GM12878 (cell line): ENCODE measurements at regions not wholly inside any gene's neighbourhood (a gene's known extent, or its start where the extent isn't known, plus 50 kb on each side); places are given as distances from the start of the nearest gene placed in this dataset.

Experiments
- ATAC-seq: fragments of 200-7000 bp; cut with Tn5 transposase; 3 replicates; pipeline ENCODE4 v1.9.1; 2020; ENCODE audit warnings: mild to moderate bottlenecking, moderate library complexity
- BruUV-seq: library from RNA; stranded (reverse); fragments of 400-500 nt; replicated peaks from 2 replicates; lab custom pipeline; 2021; lab: Mats Ljungman, UMichigan
- CTCF ChIA-PET: fragments of 300-600 bp; sonication (Branson Sonifier 250); formaldehyde crosslinking; extraction: SDS; loops from one replicate; lab custom pipeline; 2021; ENCODE audit warnings: inconsistent platforms; lab: Yijun Ruan, JAX
- POLR2A ChIA-PET: fragments of 350-600 bp; formaldehyde crosslinking; extraction: SDS; loops from one replicate; lab custom pipeline; 2021; ENCODE audit warnings: inconsistent platforms; lab: Charles Lee
- RAD21 ChIA-PET: fragments of 300-600 bp; sonication (Branson Sonifier 250); formaldehyde crosslinking; loops from one replicate; lab custom pipeline; 2023; ENCODE audit warnings: antibody characterized with exemption; ENCODE audit not compliant: unreplicated experiment; lab: Charles Lee
- SMC1A ChIA-PET: fragments of 300-600 bp; sonication (Branson Sonifier 250); formaldehyde crosslinking; loops from one replicate; lab custom pipeline; 2023; ENCODE audit not compliant: unreplicated experiment, uncharacterized antibody; lab: Charles Lee
- DNase-seq: peaks from one replicate; pipeline ENCODE4 v3.0.0-alpha.2; 2011; ENCODE audit warnings: low read depth, low spot score
- FAIRE-seq: peaks from 3 replicates; lab custom pipeline; 2011; peaks lifted over from hg19 to GRCh38; lab: Jason Lieb, UNC
- H2AFZ ChIP-seq: 2 replicates; pipeline ENCODE4 v1.6.0; 2011; ENCODE audit warnings: low read depth, low read length, control low read depth; ENCODE audit not compliant: control insufficient read depth
- H3K27ac ChIP-seq: 2 replicates; pipeline ENCODE4 v1.5.1; 2011; ENCODE audit warnings: control low read depth; ENCODE audit not compliant: control insufficient read depth, insufficient read depth
- H3K27me3 ChIP-seq, 2 experiments: replicated peaks in 1 of 2; 2 replicates each; pipeline versions ENCODE4 v1.6.0 to v1.6.1; 2011; ENCODE audit warnings: low read length in 1 of 2; ENCODE audit not compliant: control insufficient read depth in 2 of 2, insufficient read depth in 2 of 2
- H3K36me3 ChIP-seq, 2 experiments: 2 replicates each; pipeline ENCODE4 v1.5.1; 2011; ENCODE audit warnings: low read length in 1 of 2; ENCODE audit not compliant: control insufficient read depth in 2 of 2, insufficient read depth in 2 of 2
- H3K4me1 ChIP-seq: 2 replicates; pipeline ENCODE4 v1.6.1; 2011; ENCODE audit warnings: mild to moderate bottlenecking, low read length, moderate library complexity, mixed read lengths; ENCODE audit not compliant: control insufficient read depth, insufficient read depth
- H3K4me2 ChIP-seq: 2 replicates; pipeline ENCODE4 v1.6.0; 2011; ENCODE audit warnings: control low read depth; ENCODE audit not compliant: control insufficient read depth, insufficient read depth
- H3K4me3 ChIP-seq: fragments of 200-600 bp; sonication (generic); 2 replicates; pipeline ENCODE4 v1.5.1; 2016
- H3K79me2 ChIP-seq: 2 replicates; pipeline ENCODE4 v1.6.0; 2011; ENCODE audit warnings: low read length; ENCODE audit not compliant: control insufficient read depth, insufficient read depth
- H3K9ac ChIP-seq: 2 replicates; pipeline ENCODE4 v1.8.0; 2011; ENCODE audit warnings: low read length, control low read depth, mixed read lengths; ENCODE audit not compliant: control insufficient read depth, insufficient read depth
- H3K9me3 ChIP-seq: replicated peaks from 3 replicates; pipeline ENCODE4 v1.5.1; 2011; ENCODE audit warnings: mild to moderate bottlenecking, low read length; ENCODE audit not compliant: control insufficient read depth, insufficient read depth
- H4K20me1 ChIP-seq: 2 replicates; pipeline ENCODE4 v1.6.0; 2011; ENCODE audit not compliant: control insufficient read depth, insufficient read depth
- BRCA1 ChIP-seq: IDR thresholded peaks from 2 replicates; pipeline ENCODE4 v1.6.1; 2011; ENCODE audit warnings: low read depth, low read length, improper control_type of control experiment
- CHD1 ChIP-seq: IDR thresholded peaks from 2 replicates; pipeline ENCODE4 v1.6.1; 2012; ENCODE audit warnings: low read depth, low read length, improper control_type of control experiment
- NFIC ChIP-seq: IDR thresholded peaks from 2 replicates; pipeline ENCODE4 v1.6.1; 2012; ENCODE audit warnings: low read depth, mild to moderate bottlenecking, inconsistent platforms, low read length, moderate library complexity
- NR2C1 ChIP-seq: fragments of 450-650 bp; IDR thresholded peaks from 2 replicates; pipeline ENCODE4 v1.6.1; 2017; ENCODE audit warnings: antibody characterized with exemption, mild to moderate bottlenecking, moderate library complexity
- POLR2AphosphoS2 ChIP-seq: IDR thresholded peaks from 2 replicates; pipeline ENCODE4 v1.6.1; 2011; ENCODE audit warnings: low read depth, mild to moderate bottlenecking, low read length, improper control_type of control experiment, moderate library complexity
- RAD21 ChIP-seq: IDR thresholded peaks from 2 replicates; pipeline ENCODE4 v1.6.1; 2011; ENCODE audit warnings: mild to moderate bottlenecking, low read depth, low read length, moderate library complexity; ENCODE audit not compliant: insufficient read depth
- ZZZ3 ChIP-seq: IDR thresholded peaks from 2 replicates; pipeline ENCODE4 v1.6.1; 2011; ENCODE audit warnings: low read depth; ENCODE audit not compliant: control insufficient read depth, insufficient read length
- WGBS: methylation state at CpG from one replicate; pipeline ENCODE4 v1.1.6; 2016; ENCODE audit warnings: low lambda C conversion rate; ENCODE audit not compliant: insufficient replicate concordance, insufficient coverage; ENCODE audit errors: missing lambda C conversion rate; 5-methylcytosine and 5-hydroxymethylcytosine counted together
- in situ Hi-C: fragments of 300-500 bp; cut with MboI; formaldehyde crosslinking; loops from 9 replicates; pipeline ENCODE4 v1.14.3; 2018; ENCODE audit warnings: mixed read lengths
- intact Hi-C: fragments of 100-400 bp; cut with micrococcal nuclease; formaldehyde crosslinking; loops from one replicate; pipeline ENCODE4 v1.14.2; 2022; ENCODE audit not compliant: unreplicated experiment
- TF ChIP-seq, protein P1 (sequence below): IDR thresholded peaks from 2 replicates; pipeline ENCODE4 v1.6.1; 2012; ENCODE audit warnings: low read depth, low read length, improper control_type of control experiment
- TF ChIP-seq, protein P2 (sequence below): fragments of 450-650 bp; IDR thresholded peaks from 2 replicates; pipeline ENCODE4 v1.6.1; 2017; ENCODE audit warnings: antibody characterized with exemption, mild to moderate bottlenecking, moderate library complexity
- TF ChIP-seq, protein P3 (sequence below): IDR thresholded peaks from 2 replicates; pipeline ENCODE4 v1.6.1; 2012; ENCODE audit warnings: low read depth, low read length, improper control_type of control experiment

DNA sequence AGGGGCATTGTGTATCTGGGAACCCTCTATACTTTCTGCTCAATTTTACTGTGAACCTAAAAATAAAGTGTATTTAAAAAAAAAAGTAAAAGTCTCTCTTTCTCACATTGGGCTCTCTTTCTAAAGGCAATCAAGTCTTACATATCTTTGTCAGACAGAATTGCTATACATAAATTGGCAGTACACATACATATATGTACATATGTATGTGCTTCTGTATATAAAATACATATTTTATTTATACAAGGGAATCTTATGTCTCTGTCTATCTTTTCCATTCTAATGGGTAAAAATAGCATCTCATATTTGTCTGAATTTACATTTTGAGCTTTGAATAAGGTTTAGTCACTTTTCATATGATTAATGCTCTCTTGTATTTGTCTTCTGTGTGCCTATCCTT lies 348.8 kb downstream of the SPATA31D1 start:
- no peak overlapping the region for H3K27ac ChIP-seq
- H4K20me1 ChIP-seq = no peaks in the 10 kb centered on the region
- no peaks in the 10 kb centered on the region for H3K36me3 ChIP-seq
- no peak overlapping the region for H3K4me3 ChIP-seq
- H3K9ac ChIP-seq = no peak overlapping the region
- H3K4me2 ChIP-seq = no peak overlapping the region
- FAIRE-seq = no peak
- no peaks in the 10 kb centered on the region for H3K9me3 ChIP-seq
- RAD21 ChIA-PET = no interaction called here
- no peak for TF ChIP-seq RAD21
- TF ChIP-seq, protein P1, sequence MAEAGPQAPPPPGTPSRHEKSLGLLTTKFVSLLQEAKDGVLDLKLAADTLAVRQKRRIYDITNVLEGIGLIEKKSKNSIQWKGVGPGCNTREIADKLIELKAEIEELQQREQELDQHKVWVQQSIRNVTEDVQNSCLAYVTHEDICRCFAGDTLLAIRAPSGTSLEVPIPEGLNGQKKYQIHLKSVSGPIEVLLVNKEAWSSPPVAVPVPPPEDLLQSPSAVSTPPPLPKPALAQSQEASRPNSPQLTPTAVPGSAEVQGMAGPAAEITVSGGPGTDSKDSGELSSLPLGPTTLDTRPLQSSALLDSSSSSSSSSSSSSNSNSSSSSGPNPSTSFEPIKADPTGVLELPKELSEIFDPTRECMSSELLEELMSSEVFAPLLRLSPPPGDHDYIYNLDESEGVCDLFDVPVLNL = no peak
- no peak for TF ChIP-seq ZZZ3
- TF ChIP-seq NR2C1 = no peak
- no peak for TF ChIP-seq CHD1
- ATAC-seq = no peak
- no peak for DNase-seq
- POLR2A ChIA-PET = no interaction called here
- intact Hi-C loops = no loop called here
- BruUV-seq = no TSS peak
- H2AFZ ChIP-seq = no peak overlapping the region
- CTCF ChIA-PET = no interaction called here
- in situ Hi-C loops = no loop called here
- H3K27me3 ChIP-seq = no peaks in the 10 kb centered on the region
- SMC1A ChIA-PET = no interaction called here
- no peaks in the 10 kb centered on the region for H3K79me2 ChIP-seq
- no peaks in the 10 kb centered on the region for H3K4me1 ChIP-seq

DNA sequence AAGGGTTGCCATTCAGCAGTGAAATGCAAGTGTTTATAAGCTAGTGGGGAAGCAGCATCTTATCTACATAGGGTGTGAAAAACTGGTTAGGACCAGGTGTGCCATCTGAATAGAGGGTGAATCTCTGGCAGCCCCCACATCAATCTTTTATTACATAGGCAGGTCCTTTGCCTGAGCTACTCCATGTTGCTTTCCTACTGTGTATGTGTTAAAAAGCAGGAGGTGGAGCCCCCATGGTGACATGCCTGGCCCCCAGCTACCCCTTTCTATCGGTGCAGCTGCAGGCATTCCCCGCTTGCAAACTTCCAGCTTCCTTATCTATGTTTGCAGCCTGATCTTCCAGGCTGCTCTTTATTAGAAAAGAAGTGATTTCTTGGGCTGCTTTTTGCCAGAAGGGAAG lies 353.5 kb downstream of the SPATA31D1 start:
- DNase-seq (no peak), FAIRE-seq (no peak), ATAC-seq (no peak)
- Histone ChIP-seq H3K27me3 (no peaks in the 10 kb centered on the region), H3K9ac (no peak overlapping the region), H3K79me2 (no peaks in the 10 kb centered on the region), H3K4me3 (no peak overlapping the region), H3K27ac (no peak overlapping the region), H2AFZ (no peak overlapping the region), H3K36me3 (no peaks in the 10 kb centered on the region), H3K4me2 (no peak overlapping the region), H4K20me1 (no peaks in the 10 kb centered on the region), H3K9me3 (no peaks in the 10 kb centered on the region; the same call in 2 of the 3 replicates), H3K4me1 (no peaks in the 10 kb centered on the region)
- WGBS = 33% methylated on average over 2 of the region's 2 CpGs
- BruUV-seq = no TSS peak
- no peak for TF ChIP-seq POLR2AphosphoS2
- TF ChIP-seq NFIC = no peak
- TF ChIP-seq, protein P2, sequence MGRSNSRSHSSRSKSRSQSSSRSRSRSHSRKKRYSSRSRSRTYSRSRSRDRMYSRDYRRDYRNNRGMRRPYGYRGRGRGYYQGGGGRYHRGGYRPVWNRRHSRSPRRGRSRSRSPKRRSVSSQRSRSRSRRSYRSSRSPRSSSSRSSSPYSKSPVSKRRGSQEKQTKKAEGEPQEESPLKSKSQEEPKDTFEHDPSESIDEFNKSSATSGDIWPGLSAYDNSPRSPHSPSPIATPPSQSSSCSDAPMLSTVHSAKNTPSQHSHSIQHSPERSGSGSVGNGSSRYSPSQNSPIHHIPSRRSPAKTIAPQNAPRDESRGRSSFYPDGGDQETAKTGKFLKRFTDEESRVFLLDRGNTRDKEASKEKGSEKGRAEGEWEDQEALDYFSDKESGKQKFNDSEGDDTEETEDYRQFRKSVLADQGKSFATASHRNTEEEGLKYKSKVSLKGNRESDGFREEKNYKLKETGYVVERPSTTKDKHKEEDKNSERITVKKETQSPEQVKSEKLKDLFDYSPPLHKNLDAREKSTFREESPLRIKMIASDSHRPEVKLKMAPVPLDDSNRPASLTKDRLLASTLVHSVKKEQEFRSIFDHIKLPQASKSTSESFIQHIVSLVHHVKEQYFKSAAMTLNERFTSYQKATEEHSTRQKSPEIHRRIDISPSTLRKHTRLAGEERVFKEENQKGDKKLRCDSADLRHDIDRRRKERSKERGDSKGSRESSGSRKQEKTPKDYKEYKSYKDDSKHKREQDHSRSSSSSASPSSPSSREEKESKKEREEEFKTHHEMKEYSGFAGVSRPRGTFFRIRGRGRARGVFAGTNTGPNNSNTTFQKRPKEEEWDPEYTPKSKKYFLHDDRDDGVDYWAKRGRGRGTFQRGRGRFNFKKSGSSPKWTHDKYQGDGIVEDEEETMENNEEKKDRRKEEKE = no peak
- TF ChIP-seq, protein P3, sequence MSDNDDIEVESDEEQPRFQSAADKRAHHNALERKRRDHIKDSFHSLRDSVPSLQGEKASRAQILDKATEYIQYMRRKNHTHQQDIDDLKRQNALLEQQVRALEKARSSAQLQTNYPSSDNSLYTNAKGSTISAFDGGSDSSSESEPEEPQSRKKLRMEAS = no peak
- TF ChIP-seq BRCA1 = no peak
- in situ Hi-C loops = no loop called here
- ChIA-PET SMC1A (no interaction called here), CTCF (no interaction called here), POLR2A (no interaction called here), RAD21 (no interaction called here)
- intact Hi-C loops = loop anchor here (5.0 kb wide), 1 partner anchor 50 kb away; no protein-coding TSS in a partner anchor
